ENCODE measurements at regions not wholly inside any gene's neighbourhood (a gene's known extent, or its start where the extent isn't known, plus 50 kb on each side); places are given as distances from the start of the nearest gene placed in this dataset.
"Not testable (repeated sequence)": the region's sequence is repeated elsewhere in the genome, so short reads cannot be mapped to it uniquely, and the experiment has no call there.

DNA sequence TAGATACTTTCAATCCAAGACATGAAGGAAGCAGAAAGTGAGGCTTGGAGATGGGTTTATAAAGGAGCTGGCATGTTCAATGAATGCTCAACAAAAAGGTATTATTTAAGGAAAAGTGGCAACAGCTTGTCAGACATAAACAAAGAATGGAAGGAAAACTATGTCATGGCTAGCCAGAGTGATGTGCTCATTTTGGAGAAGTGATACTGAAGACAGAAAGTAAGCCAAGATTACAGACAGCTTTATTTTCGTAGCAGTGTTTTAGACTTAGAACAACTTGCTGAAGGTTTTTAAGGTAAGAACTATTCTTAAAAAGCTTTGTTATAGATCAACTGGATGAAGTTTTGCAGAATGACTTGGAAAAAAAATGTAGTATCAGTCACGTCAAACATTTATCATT lies 160.5 kb upstream of the FERD3L start:
- no peak for DNase-seq (ENCODE audit: low read depth)

DNA sequence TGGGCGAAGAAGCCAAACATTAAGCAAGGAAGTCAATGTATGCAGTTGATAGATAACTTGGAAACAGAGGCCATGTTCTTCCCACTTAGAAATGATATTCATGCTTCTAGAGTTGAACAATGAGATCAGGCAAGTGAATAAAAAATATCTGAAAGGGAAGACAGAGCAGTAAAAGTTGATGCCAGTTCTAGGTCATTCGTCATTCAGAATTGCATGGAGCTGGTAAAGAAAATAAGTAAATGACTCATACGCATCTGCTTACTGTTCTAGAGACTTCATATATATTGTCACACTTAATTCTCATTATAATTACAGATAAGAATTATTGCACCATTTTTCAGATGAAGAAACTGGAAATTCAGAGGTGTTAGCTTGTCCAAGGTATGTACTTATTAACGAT lies 158.9 kb upstream of the FERD3L start:
- no peak for DNase-seq (ENCODE audit: low read depth)

- DNase-seq (ENCODE audit: low read depth), result no peak
These were observed 157.5 kb upstream of the FERD3L start for GRCh38 chr7:19302731-19303130.

DNA sequence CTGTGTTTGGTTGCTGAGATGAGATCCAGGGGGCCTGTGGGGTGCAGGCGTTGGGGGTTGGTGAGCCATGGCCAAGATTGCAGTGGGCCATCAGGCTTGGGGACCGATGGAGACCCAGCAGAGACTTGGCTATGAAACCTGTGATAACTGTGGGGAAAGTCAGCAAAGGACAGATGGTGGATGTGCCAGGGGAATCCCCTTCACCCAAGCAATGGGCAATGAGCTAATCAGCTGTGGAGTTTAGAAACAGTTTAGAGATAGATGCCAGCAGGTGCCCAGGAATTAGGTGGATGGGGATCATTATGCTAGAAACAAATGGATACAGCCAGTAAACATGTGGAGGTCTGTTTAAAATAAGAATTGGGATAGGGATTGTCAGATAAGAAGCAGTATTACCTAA lies 151.4 kb upstream of the FERD3L start:
- peak; percentile 68 for DNase-seq (ENCODE audit: low read depth)

GRCh38 chr7:19295376-19295775 lies 150.2 kb upstream of the FERD3L start:
- DNase-seq (ENCODE audit: low read depth), result no peak

DNA sequence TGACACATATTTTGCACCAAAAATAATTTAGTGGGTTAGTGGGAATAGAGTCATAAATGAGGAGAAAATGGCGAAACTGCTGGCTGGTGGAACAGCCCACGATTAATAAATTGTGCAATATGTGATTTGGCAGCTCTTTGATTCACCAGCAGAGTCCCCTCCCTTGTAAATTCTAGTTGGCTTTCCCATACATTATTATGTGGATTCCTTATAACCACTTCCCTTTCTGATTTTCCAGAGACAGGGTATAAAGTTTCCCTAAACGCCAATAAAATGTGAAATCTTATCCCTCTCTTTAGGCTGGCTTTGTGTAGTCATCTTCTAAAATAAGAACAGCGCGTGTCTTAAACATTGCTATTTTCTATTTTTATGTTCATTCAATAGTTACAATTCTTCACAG lies 149.4 kb upstream of the FERD3L start:
- peak; percentile 55 for DNase-seq (ENCODE audit: low read depth)

DNA sequence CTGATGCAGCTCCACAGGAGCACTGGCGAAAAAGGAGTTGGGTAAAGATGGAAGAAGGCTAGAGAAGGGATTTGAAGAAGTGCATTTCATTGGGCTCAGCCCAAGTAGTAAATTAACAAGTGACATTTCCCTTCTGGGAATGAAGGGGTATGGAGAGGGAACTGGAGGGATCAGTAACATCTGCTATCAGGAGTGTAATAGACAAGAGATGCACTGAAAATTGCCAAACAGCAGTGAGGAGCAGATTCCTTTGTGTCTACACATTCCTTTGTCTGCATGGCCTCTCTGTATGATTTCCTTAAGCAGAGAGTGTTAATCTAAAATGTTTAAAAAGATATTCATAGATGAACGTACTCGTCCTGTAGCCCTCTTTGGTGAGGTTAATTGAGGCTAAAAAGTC lies 148.2 kb upstream of the FERD3L start:
- no peak for DNase-seq (ENCODE audit: low read depth)

GRCh38 chr7:19290968-19291367 lies 145.7 kb upstream of the FERD3L start:
- DNase-seq (ENCODE audit: low read depth), result no peak

- no peak for DNase-seq (ENCODE audit: low read depth)
These were observed 144.8 kb upstream of the FERD3L start for GRCh38 chr7:19290066-19290465.

GRCh38 chr7:19284596-19285300 lies 139.5 kb upstream of the FERD3L start:
- DNase-seq (ENCODE audit: low read depth), result no peak

DNA sequence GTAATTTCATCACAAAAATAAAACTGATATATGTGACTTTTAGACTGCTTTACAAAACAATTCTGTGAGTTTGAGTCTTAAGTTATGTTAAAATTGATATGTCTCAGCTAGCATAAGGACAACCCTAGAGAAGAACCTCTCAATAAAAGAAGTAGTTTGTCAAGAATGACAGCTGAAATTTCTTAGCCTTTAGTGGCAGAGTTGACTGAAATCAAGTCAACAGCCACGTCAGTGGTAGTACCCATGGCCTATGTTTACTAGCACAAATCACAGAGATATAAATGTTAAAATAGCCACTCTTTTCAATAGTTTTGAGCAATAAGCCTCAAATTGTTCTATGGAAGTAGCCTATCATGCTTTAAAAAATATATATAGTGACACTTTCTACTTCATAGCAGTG lies 138.9 kb upstream of the FERD3L start:
- DNase-seq (ENCODE audit: low read depth), result no peak

GRCh38 chr7:19275000-19275399 lies 129.8 kb upstream of the FERD3L start:
- DNase-seq (ENCODE audit: low read depth), result no peak

GRCh38 chr7:19272329-19272728 lies 127.1 kb upstream of the FERD3L start:
- not testable (repeated sequence) for DNase-seq (ENCODE audit: low read depth)

DNA sequence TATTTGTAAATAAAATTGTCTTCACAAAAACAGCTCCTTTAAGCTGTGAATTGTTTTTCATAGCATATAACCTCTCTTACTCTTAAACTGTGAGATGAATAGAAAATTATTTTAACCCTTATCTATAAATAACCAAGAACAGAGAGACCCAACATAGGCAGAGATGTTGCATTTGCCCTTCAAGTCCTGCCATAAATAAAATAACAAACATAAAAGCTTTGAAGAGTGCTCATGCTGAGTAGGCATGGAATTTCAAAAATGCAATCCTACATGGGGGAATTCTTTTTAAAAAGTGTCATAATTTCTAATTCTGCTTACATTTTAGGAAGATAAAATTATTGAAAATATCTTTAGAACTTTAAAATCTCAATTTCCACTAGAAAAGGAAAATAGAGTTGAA lies 124.1 kb upstream of the FERD3L start:
- peak; percentile 18 for DNase-seq (ENCODE audit: low read depth)

- peak; percentile 38 for DNase-seq (ENCODE audit: low read depth)
These were observed 123.5 kb upstream of the FERD3L start for GRCh38 chr7:19268737-19269136.

- DNase-seq (ENCODE audit: low read depth), result no peak
These were observed 117.6 kb upstream of the FERD3L start for GRCh38 chr7:19262826-19263225.

DNA sequence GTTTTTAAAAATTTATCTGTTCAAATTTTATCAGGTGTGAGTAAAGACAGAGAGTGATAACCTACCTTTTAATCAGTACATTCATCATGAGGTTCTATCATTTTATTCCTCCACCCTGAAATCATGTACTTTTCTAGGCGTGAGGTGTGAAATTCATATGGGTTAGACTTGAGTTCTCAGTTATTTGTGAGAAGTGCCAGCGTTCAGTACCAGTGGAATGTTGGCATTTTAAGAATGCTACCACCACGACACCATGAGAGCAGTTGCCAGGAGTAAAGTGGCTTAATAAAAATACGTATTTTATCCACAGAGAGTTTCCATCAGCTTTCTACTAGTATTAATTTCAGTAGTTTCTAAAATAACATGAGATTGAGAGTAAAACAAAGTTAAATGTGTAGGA lies 104.1 kb upstream of the FERD3L start:
- DNase-seq (ENCODE audit: low read depth), result peak; percentile 87

- no peak for DNase-seq (ENCODE audit: low read depth)
These were observed 103.5 kb upstream of the FERD3L start for GRCh38 chr7:19248681-19249080.

- no peak for DNase-seq (ENCODE audit: low read depth)
These were observed 102.9 kb upstream of the FERD3L start for GRCh38 chr7:19248115-19248514.

DNA sequence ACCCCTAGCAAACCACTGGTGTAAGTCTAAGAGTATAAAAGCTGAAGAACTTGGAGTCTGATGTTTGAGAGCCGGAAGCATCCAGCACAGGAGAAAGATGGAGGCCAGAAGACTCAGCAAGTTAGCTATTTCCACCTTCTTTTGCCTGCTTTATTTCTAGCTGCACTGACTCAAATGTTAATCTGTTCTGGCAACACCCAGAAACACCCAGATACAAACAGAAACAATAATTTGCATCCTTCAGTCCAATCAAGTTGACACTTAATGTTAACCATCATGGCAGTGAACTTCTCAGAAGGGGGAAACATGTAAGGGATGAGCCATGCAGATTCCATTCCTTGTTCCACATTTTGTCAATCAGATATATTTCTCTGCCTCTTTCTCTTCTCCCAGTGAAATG lies 101.8 kb upstream of the FERD3L start:
- DNase-seq (ENCODE audit: low read depth), result no peak

GRCh38 chr7:19242246-19242645 lies 97.0 kb upstream of the FERD3L start:
- DNase-seq (ENCODE audit: low read depth), result peak; percentile 71

DNA sequence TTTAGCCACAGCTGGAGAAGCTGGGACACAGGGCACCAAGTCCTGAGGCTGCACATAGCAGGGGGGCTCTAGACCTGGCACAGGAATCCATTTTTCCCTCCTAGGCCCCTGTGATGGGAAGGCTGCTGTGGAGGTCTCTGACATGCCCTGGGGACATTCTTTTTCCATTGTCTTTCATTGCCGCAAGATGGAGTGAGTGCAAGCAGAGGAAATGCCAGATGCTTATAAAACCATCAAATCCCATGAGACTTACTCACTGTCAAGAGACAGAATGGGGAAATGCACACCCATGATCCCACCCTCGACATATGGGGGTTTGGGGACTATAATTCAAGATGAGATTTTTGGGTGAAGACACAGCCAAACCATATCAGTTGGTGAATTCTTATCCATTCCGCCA lies 94.7 kb upstream of the FERD3L start:
- DNase-seq (ENCODE audit: low read depth), result no peak

DNA sequence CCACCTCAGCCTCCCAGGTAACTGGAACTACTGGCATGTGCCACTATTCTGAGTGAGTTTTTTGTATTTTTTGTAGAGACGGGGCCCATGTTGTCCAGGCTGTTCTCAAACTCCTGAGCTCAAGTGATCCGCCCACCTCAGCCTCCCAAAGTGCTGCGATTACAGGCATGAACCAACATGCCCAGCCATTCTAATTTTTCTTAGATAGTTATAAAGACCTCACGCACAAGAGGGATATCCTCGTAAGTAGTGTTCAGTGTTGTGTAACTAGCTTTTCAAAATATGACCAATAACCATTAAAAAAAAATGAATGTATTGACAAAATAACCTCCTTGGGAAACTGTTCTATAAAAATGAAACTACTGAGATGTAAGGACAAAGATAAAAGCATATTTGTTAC lies 90.5 kb upstream of the FERD3L start:
- DNase-seq (ENCODE audit: low read depth), result no peak

DNA sequence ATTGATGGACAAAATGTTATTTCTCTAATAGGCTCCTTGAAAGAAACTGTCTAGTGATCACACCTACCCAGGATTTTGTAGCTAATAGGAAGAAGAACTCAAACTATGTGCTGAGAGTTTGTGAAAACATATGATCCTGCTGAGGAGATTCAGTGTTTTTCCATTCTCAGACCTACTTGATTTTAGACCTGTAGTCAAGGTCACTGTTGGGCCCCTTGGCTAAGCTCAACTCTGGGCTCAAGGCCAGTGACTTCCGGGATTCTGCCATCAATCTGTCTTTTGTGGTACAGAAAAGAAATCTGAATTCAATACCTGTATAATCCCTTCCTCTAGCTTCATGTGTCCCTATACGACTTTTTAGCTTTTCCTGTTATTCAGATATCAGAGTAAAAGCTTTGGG lies 79.7 kb upstream of the FERD3L start:
- DNase-seq (ENCODE audit: low read depth), result no peak

All from myocyte (in vitro differentiated cells).